Hematopoietic multipotent progenitor cell treated with erythropoietin and hydrocortisone succinate and interleukin-3 and kit ligand, for 6 days (in vitro differentiated cells): ENCODE measurements at regions not wholly inside any gene's neighbourhood (a gene's known extent, or its start where the extent isn't known, plus 50 kb on each side); places are given as distances from the start of the nearest gene placed in this dataset.
A peak's percentile ranks its signal among the peaks of the same experiment; 100 is the strongest.

Experiments
- DNase-seq: peaks from one replicate; pipeline ENCODE4 v3.0.0-alpha.2; 2015

- no peak for DNase-seq
Observed at GRCh38 chr3:106365061-106365691, 496.4 kb upstream of the CBLB start.

GRCh38 chr3:106366352-106366751, 497.5 kb upstream of the CBLB start:
- no peak for DNase-seq

GRCh38 chr3:106367496-106367895, 498.7 kb upstream of the CBLB start:
- DNase-seq, result no peak

GRCh38 chr3:106371221-106371970, 502.6 kb upstream of the CBLB start:
- no peak for DNase-seq

- DNase-seq, result no peak
Observed at GRCh38 chr3:106371971-106372805, 503.4 kb upstream of the CBLB start.

GRCh38 chr3:106372806-106373190, 504.0 kb upstream of the CBLB start:
- DNase-seq, result no peak

- no peak for DNase-seq
Observed at GRCh38 chr3:106376016-106376570, 507.3 kb upstream of the CBLB start.

- no peak for DNase-seq
Observed at GRCh38 chr3:106379251-106379750, 510.5 kb upstream of the CBLB start.

- DNase-seq, result no peak
Observed at GRCh38 chr3:106380232-106380631, 511.4 kb upstream of the CBLB start.

- DNase-seq, result no peak
Observed at GRCh38 chr3:106381286-106381938, 512.6 kb upstream of the CBLB start.

GRCh38 chr3:106381939-106382335, 513.1 kb upstream of the CBLB start:
- no peak for DNase-seq

- peak; percentile 32 for DNase-seq
Observed at GRCh38 chr3:106386050-106386449, 517.2 kb upstream of the CBLB start.

GRCh38 chr3:106392915-106393314, 524.1 kb upstream of the CBLB start:
- DNase-seq, result no peak

- DNase-seq, result no peak
Observed at GRCh38 chr3:106397006-106397405, 528.2 kb upstream of the CBLB start.

GRCh38 chr3:106398891-106399600, 530.2 kb upstream of the CBLB start:
- DNase-seq, result no peak

GRCh38 chr3:106399761-106400160, 530.9 kb upstream of the CBLB start:
- DNase-seq, result no peak

GRCh38 chr3:106401666-106402490, 533.1 kb upstream of the CBLB start:
- no peak for DNase-seq

- DNase-seq, result no peak
Observed at GRCh38 chr3:106403371-106404145, 534.7 kb upstream of the CBLB start.

GRCh38 chr3:106413683-106414082, 544.9 kb upstream of the CBLB start:
- DNase-seq, result no peak

GRCh38 chr3:106420628-106421027, 551.8 kb upstream of the CBLB start:
- DNase-seq, result no peak
